H1 (cell line): ENCODE measurements at regions not wholly inside any gene's neighbourhood (a gene's known extent, or its start where the extent isn't known, plus 50 kb on each side); places are given as distances from the start of the nearest gene placed in this dataset.
"Not testable (repeated sequence)": the region's sequence is repeated elsewhere in the genome, so short reads cannot be mapped to it uniquely, and the experiment has no call there.

Source experiments
- CTCF ChIA-PET: fragments of 300-600 bp; sonication (Branson Sonifier 250); formaldehyde crosslinking; loops from one replicate; lab custom pipeline; 2021; ENCODE audit not compliant: partially characterized antibody; lab: Charles Lee
- POLR2A ChIA-PET: fragments of 300-600 bp; sonication (Branson Sonifier 250); formaldehyde crosslinking; loops from one replicate; lab custom pipeline; 2021; ENCODE audit warnings: inconsistent platforms; ENCODE audit not compliant: partially characterized antibody; lab: Charles Lee
- DNase-seq, 2 experiments: peaks; one replicate each; pipeline versions ENCODE4 v3.0.0 to v3.0.0-alpha.2; 2010 to 2022; ENCODE audit warnings: low spot score in 2 of 2, low read depth in 1 of 2, mixed read lengths in 1 of 2
- FAIRE-seq: peaks from 2 replicates; lab custom pipeline; 2011; peaks lifted over from hg19 to GRCh38; lab: Jason Lieb, UNC
- H2AFZ ChIP-seq: 2 replicates; pipeline ENCODE4 v1.8.1; 2012; ENCODE audit warnings: low read length, inconsistent platforms
- H2AK5ac ChIP-seq: 2 replicates; pipeline ENCODE4 v1.6.1; 2013; ENCODE audit warnings: low read depth, low read length
- H2BK120ac ChIP-seq: replicated peaks from 2 replicates; pipeline ENCODE3; 2013; ENCODE audit warnings: low read depth, low read length, inconsistent platforms
- H2BK12ac ChIP-seq: 2 replicates; pipeline ENCODE4 v1.6.1; 2013; ENCODE audit warnings: low read depth, low read length
- H2BK15ac ChIP-seq: 2 replicates; pipeline ENCODE4 v1.6.1; 2013; ENCODE audit warnings: low read length
- H2BK20ac ChIP-seq: 2 replicates; pipeline ENCODE4 v1.6.1; 2013; ENCODE audit warnings: low read length
- H2BK5ac ChIP-seq: 2 replicates; pipeline ENCODE4 v1.6.1; 2013; ENCODE audit warnings: low read depth, low read length
- H3K14ac ChIP-seq: 2 replicates; pipeline ENCODE4 v1.6.1; 2013; ENCODE audit warnings: inconsistent platforms; ENCODE audit not compliant: insufficient read length
- H3K18ac ChIP-seq: 2 replicates; pipeline ENCODE4 v1.6.1; 2013; ENCODE audit warnings: low read length; ENCODE audit errors: extremely low read depth
- H3K23ac ChIP-seq: 2 replicates; pipeline ENCODE4 v1.6.1; 2013; ENCODE audit warnings: inconsistent platforms; ENCODE audit not compliant: insufficient read length
- H3K23me2 ChIP-seq: 2 replicates; pipeline ENCODE4 v1.6.1; 2013; ENCODE audit warnings: low read depth, low read length
- H3K27ac ChIP-seq: 2 replicates; pipeline ENCODE4 v1.6.1; 2011; ENCODE audit warnings: low read depth, low read length, inconsistent platforms
- H3K27me3 ChIP-seq, 4 experiments: replicated peaks in 1 of 4; 1 replicate in 1 of 4; 2 replicates in 3 of 4; pipeline versions ENCODE4 v1.6.1 to v1.8.1; 2011 to 2013; ENCODE audit warnings: low read length in 3 of 4, mild to moderate bottlenecking in 3 of 4, inconsistent platforms in 2 of 4, mixed read lengths in 2 of 4, moderate library complexity in 1 of 4; ENCODE audit not compliant: control insufficient read depth in 3 of 4, insufficient read depth in 3 of 4; ENCODE audit errors: extremely low read depth in 1 of 4
- H3K36me3 ChIP-seq, 4 experiments: 2 replicates each; pipeline versions ENCODE4 v1.6.1 to v1.8.1; 2011 to 2013; ENCODE audit warnings: mild to moderate bottlenecking in 4 of 4, low read length in 3 of 4, moderate library complexity in 2 of 4, control low read depth in 1 of 4, inconsistent platforms in 1 of 4; ENCODE audit not compliant: insufficient read depth in 4 of 4, control insufficient read depth in 2 of 4
- H3K4ac ChIP-seq: replicated peaks from 2 replicates; pipeline ENCODE3; 2013; ENCODE audit warnings: low read length, low read depth, mixed read lengths, inconsistent platforms; ENCODE audit not compliant: insufficient read length
- H3K4me1 ChIP-seq, 4 experiments: replicated peaks in 1 of 4; 1 replicate in 1 of 4; 2 replicates in 3 of 4; pipeline versions ENCODE4 v1.6.1 to v1.8.1; 2011 to 2013; ENCODE audit warnings: low read length in 3 of 4, inconsistent platforms in 2 of 4, mixed read lengths in 1 of 4; ENCODE audit not compliant: insufficient read depth in 4 of 4, control insufficient read depth in 3 of 4
- H3K4me2 ChIP-seq, 2 experiments: 2 replicates each; pipeline versions ENCODE4 v1.6.1 to v1.8.1; 2011 to 2013; ENCODE audit warnings: low read depth in 2 of 2, low read length in 2 of 2, control low read depth in 1 of 2, inconsistent platforms in 1 of 2, mild to moderate bottlenecking in 1 of 2; ENCODE audit not compliant: insufficient read depth in 1 of 2
- H3K4me3 ChIP-seq, 4 experiments: fragments of 200-600, 300-600 bp in 1 of 4; sonication (generic), shearing (Covaris generic), sonication (Bioruptor Twin) in 1 of 4; 2 replicates each; pipeline versions ENCODE4 v1.5.1 to v1.8.1; 2011 to 2016; ENCODE audit warnings: low read length in 4 of 4, low read depth in 3 of 4, control low read depth in 2 of 4, inconsistent platforms in 2 of 4, mild to moderate bottlenecking in 2 of 4, mixed read lengths in 1 of 4, moderate library complexity in 1 of 4; ENCODE audit not compliant: insufficient read depth in 2 of 4; ENCODE audit errors: extremely low read depth in 1 of 4
- H3K56ac ChIP-seq: replicated peaks from 2 replicates; pipeline ENCODE3; 2013; ENCODE audit warnings: low read depth, mild to moderate bottlenecking, mixed read lengths, low read length, inconsistent platforms; ENCODE audit not compliant: insufficient read length
- H3K79me1 ChIP-seq: 2 replicates; pipeline ENCODE4 v1.6.1; 2013; ENCODE audit warnings: low read depth, low read length, control low read depth
- H3K79me2 ChIP-seq, 2 experiments: 2 replicates each; pipeline versions ENCODE4 v1.6.1 to v1.8.1; 2012 to 2013; ENCODE audit warnings: low read length in 2 of 2, mild to moderate bottlenecking in 2 of 2, inconsistent platforms in 1 of 2; ENCODE audit not compliant: insufficient read depth in 2 of 2, control insufficient read depth in 1 of 2
- H3K9ac ChIP-seq, 4 experiments: replicated peaks in 1 of 4; 1 replicate in 1 of 4; 2 replicates in 3 of 4; pipeline versions ENCODE4 v1.6.1 to v1.8.1; 2011 to 2013; ENCODE audit warnings: low read depth in 3 of 4, low read length in 3 of 4, control low read depth in 2 of 4, mild to moderate bottlenecking in 2 of 4, moderate library complexity in 2 of 4, inconsistent platforms in 1 of 4; ENCODE audit errors: extremely low read depth in 1 of 4
- H3K9me3 ChIP-seq, 2 experiments: 2 replicates each; pipeline versions ENCODE4 v1.6.1 to v1.8.1; 2012 to 2013; ENCODE audit warnings: mild to moderate bottlenecking in 2 of 2, moderate library complexity in 2 of 2, control low read depth in 1 of 2, inconsistent platforms in 1 of 2, low read depth in 1 of 2, low read length in 1 of 2, mixed read lengths in 1 of 2; ENCODE audit not compliant: insufficient read depth in 2 of 2
- H4K20me1 ChIP-seq, 2 experiments: replicated peaks in 1 of 2; 2 replicates each; pipeline versions ENCODE3 to v1.8.1; 2011 to 2013; ENCODE audit warnings: inconsistent platforms in 2 of 2, low read length in 2 of 2, mild to moderate bottlenecking in 1 of 2; ENCODE audit not compliant: insufficient read depth in 2 of 2, control insufficient read depth in 1 of 2
- H4K5ac ChIP-seq: 2 replicates; pipeline ENCODE4 v1.6.1; 2013; ENCODE audit warnings: low read length, low read depth, mixed read lengths, inconsistent platforms; ENCODE audit not compliant: insufficient read length
- H4K8ac ChIP-seq: 2 replicates; pipeline ENCODE4 v1.8.0; 2013; ENCODE audit warnings: mild to moderate bottlenecking, moderate library complexity, low read length, inconsistent platforms; ENCODE audit not compliant: insufficient read depth; ENCODE audit errors: extremely low read depth
- H4K91ac ChIP-seq: replicated peaks from 2 replicates; pipeline ENCODE3; 2013; ENCODE audit warnings: low read length, mixed read lengths, inconsistent platforms; ENCODE audit not compliant: insufficient read length
- BRCA1 ChIP-seq: IDR thresholded peaks from 2 replicates; pipeline ENCODE4 v1.6.1; 2012; ENCODE audit warnings: low read depth, low read length, improper control_type of control experiment
- CEBPB ChIP-seq: IDR thresholded peaks from 2 replicates; pipeline ENCODE4 v1.6.1; 2012; ENCODE audit warnings: low read depth, low read length
- FOSL1 ChIP-seq: IDR thresholded peaks from 2 replicates; pipeline ENCODE4 v1.6.1; 2011; ENCODE audit warnings: mild to moderate bottlenecking, low read depth, low read length, moderate library complexity; ENCODE audit not compliant: insufficient read depth
- GTF2F1 ChIP-seq: IDR thresholded peaks from 2 replicates; pipeline ENCODE4 v1.6.1; 2012; ENCODE audit warnings: low read depth, low read length, improper control_type of control experiment, borderline replicate concordance
- RFX5 ChIP-seq: IDR thresholded peaks from 2 replicates; pipeline ENCODE4 v1.6.1; 2011; ENCODE audit warnings: low read depth, low read length, improper control_type of control experiment, borderline replicate concordance
- SP1 ChIP-seq: IDR thresholded peaks from 2 replicates; pipeline ENCODE4 v1.6.1; 2011; ENCODE audit warnings: low read depth, low read length
- TEAD4 ChIP-seq: IDR thresholded peaks from 2 replicates; pipeline ENCODE4 v1.6.1; 2012; ENCODE audit warnings: low read depth, low read length, inconsistent platforms, mixed read lengths
- YY1 ChIP-seq: IDR thresholded peaks from 2 replicates; pipeline ENCODE4 v1.6.1; 2011; ENCODE audit warnings: low read depth, mild to moderate bottlenecking, low read length
- whole genome bisulfite sequencing, 2 experiments: shearing (Covaris generic) in 1 of 2; methylation state at CpG; one replicate each; pipeline versions ENCODE4 v1.1.6 to v1.1.7; 2013 to 2015; ENCODE audit warnings: low lambda C conversion rate in 2 of 2, mixed read lengths in 2 of 2, inconsistent platforms in 1 of 2, low coverage in 1 of 2, missing lambda C conversion rate in 1 of 2; ENCODE audit not compliant: insufficient replicate concordance in 2 of 2, insufficient coverage in 1 of 2, insufficient read length in 1 of 2; ENCODE audit errors: extremely low coverage in 1 of 2, missing lambda C conversion rate in 1 of 2; 5-methylcytosine and 5-hydroxymethylcytosine counted together

GRCh38 chrY:12236399-12236798 lies 464.6 kb upstream of the USP9Y start (continued):
- no peak for TF ChIP-seq BRCA1
- no peak for TF ChIP-seq FOSL1
- TF ChIP-seq RFX5, result no peak
- TF ChIP-seq GTF2F1, result no peak
- no peak for TF ChIP-seq SP1
- TF ChIP-seq YY1, result no peak
- TF ChIP-seq TEAD4, result no peak
- TF ChIP-seq CEBPB, result no peak

- H2BK5ac ChIP-seq, H3K23ac ChIP-seq, H3K79me2 ChIP-seq, H3K4ac ChIP-seq, H4K5ac ChIP-seq, H3K4me3 ChIP-seq, H2BK12ac ChIP-seq, H2AFZ ChIP-seq, H3K27me3 ChIP-seq, H3K79me1 ChIP-seq, H3K56ac ChIP-seq, H2BK15ac ChIP-seq, H3K14ac ChIP-seq, H3K4me1 ChIP-seq, H4K8ac ChIP-seq, H2BK120ac ChIP-seq, FAIRE-seq, H3K9ac ChIP-seq, H2AK5ac ChIP-seq, H3K18ac ChIP-seq, CTCF ChIA-PET, H4K91ac ChIP-seq, H3K27ac ChIP-seq, DNase-seq, H4K20me1 ChIP-seq, H3K36me3 ChIP-seq, H2BK20ac ChIP-seq, H3K23me2 ChIP-seq, POLR2A ChIA-PET, H3K4me2 ChIP-seq: not testable (repeated sequence)
- WGBS, 2 experiments, result 67% methylated on average over 2 of the region's 2 CpGs; no CpG with 5 or more reads in 1 of the 2 experiments
- H3K9me3 ChIP-seq, result peaks cover 0 to 24% of the 10 kb centered on the region in 2 experiments; a peak in 2 of 4 replicates
Observed at GRCh38 chrY:12240326-12240725, 460.7 kb upstream of the USP9Y start.
